Heart right ventricle (tissue), 16 donors: ENCODE measurements at regions not wholly inside any gene's neighbourhood (a gene's known extent, or its start where the extent isn't known, plus 50 kb on each side); places are given as distances from the start of the nearest gene placed in this dataset.

Experiments
- ATAC-seq, 8 donors: fragments of 200-7000 bp; cut with Tn5 transposase; one replicate each; pipeline ENCODE4 v1.9.1; 2020; ENCODE audit warnings: mild to moderate bottlenecking in 8 of 8, moderate library complexity in 8 of 8, moderate number of reproducible peaks in 1 of 8
- DNase-seq, 2 donors: peaks; one replicate each; pipeline ENCODE4 v3.0.0-alpha.2; 2020
- H3K27ac ChIP-seq, 10 donors: fragments of 200-600 bp; sonication (generic) in 2 of 10; one replicate each; pipeline versions ENCODE4 v1.5.0 to v1.8.0; 2020 to 2022; ENCODE audit warnings: mild to moderate bottlenecking in 3 of 10
- H3K27me3 ChIP-seq, 7 donors: fragments of 200-600 bp; one replicate each; pipeline ENCODE4 v1.8.0; 2021 to 2022; ENCODE audit warnings: mild to moderate bottlenecking in 2 of 7
- H3K36me3 ChIP-seq, 9 donors: fragments of 200-600 bp; sonication (generic) in 1 of 9; one replicate each; pipeline versions ENCODE4 v1.5.0 to v1.8.0; 2020 to 2022; ENCODE audit warnings: mild to moderate bottlenecking in 2 of 9
- H3K4me1 ChIP-seq, 9 donors: fragments of 200-600 bp; sonication (generic) in 1 of 9; one replicate each; pipeline versions ENCODE4 v1.5.0 to v1.8.0; 2020 to 2022; ENCODE audit warnings: mild to moderate bottlenecking in 4 of 9
- H3K4me3 ChIP-seq, 10 donors: fragments of 200-600 bp; sonication (generic) in 2 of 10; one replicate each; pipeline versions ENCODE4 v1.5.0 to v1.8.0; 2020 to 2022; ENCODE audit warnings: mild to moderate bottlenecking in 7 of 10, moderate library complexity in 2 of 10
- H3K9me3 ChIP-seq, 11 donors: fragments of 200-600 bp in 10 of 11; sonication (generic) in 2 of 11; one replicate each; pipeline versions ENCODE4 v1.5.0 to v1.8.0; 2013 to 2022; ENCODE audit warnings: mild to moderate bottlenecking in 2 of 11, control low read depth in 1 of 11, moderate library complexity in 1 of 11
- WGBS, 2 donors: extraction: QIAGEN DNeasy Blood & Tissue Kit; methylation state at CpG; one replicate each; pipeline ENCODE4 v1.1.7; 2013; ENCODE audit warnings: inconsistent platforms in 1 of 2; 5-methylcytosine and 5-hydroxymethylcytosine counted together
- intact Hi-C, 10 donors: fragments of 100-400 bp; cut with DNase I; formaldehyde crosslinking; loops; one replicate each; pipeline versions ENCODE4 v1.11.1 to v1.14.2; 2022
- TF ChIP-seq, protein P1 (sequence below), 9 donors: fragments of 200-600 bp; sonication (generic) in 2 of 9; IDR thresholded peaks; one replicate each; pipeline versions ENCODE4 v1.5.0 to v1.8.0; 2021 to 2022; ENCODE audit warnings: antibody characterized with exemption in 9 of 9, mild to moderate bottlenecking in 5 of 9, moderate library complexity in 1 of 9
- donor health status: Arrhythmogenic right ventricular cardiomyopathy.
- donor health status: ischemic (EF 13 %, LVEDD 7.1; RV severe dilation, severe dysfunction).
- donor health status: healthy with polysubstance abuse.
- donor health status: DM: no; HTN: yes; CAD: no.
- donor health status: DM: no; HTN: no; CAD: no.
- donor health status: ischemic (EF 25% LVEDD 6.9; RV normal size, moderate dysfunction).
- donor health status: ischemic (EF 25% LVEDD 5.7; RV mildly dilated, moderate dysfunction).
- donor health status: healthy.
- donor health status: DM: yes; HTN: yes; CAD: no.
- donor health status: Ischemic cardiomyopathy.
- donor health status: ischemic (EF 35%, LVEDD 5.7; RV mildly dilated, moderate dysfunction).
- donor health status: nonischemic (EF 11% LVEDD 7.7; RV severe dilation, severe dysfunction).
- donor health status: DM: yes; HTN: yes; CAD: no.
- donor health status: PGD.
- donor health status: ischemic (EF 29% LVEDD 5.4; RV normal size, mild dysfunction).
- donor health status: nonischemic (EF 23%, LVEDD 6.1; RV moderate dilation, normal function).

DNA sequence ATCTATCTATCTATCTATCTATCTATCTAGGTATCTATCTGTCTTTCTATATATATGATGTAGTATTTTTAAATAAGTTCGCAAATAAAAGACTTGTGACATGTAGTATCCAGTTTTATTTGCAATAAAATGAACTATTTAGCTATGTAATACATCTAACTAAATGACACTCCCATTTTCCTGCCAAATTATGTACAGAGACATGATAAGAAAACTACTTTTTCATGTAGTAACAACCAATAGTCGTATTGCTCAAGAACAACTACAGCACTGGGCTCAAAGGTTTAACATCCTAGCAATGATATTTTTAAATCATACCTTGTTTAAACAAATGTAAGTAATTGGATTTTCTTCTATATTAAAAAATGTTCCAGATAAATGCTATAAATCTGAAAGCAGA is 55.5 kb upstream of the FLRT2 start:
- H3K36me3 ChIP-seq = no peaks in the 10 kb centered on the region
- intact Hi-C loops = no loop called here
- no peak overlapping the region for H3K4me3 ChIP-seq
- no peaks in the 10 kb centered on the region for H3K27me3 ChIP-seq
- peak overlapping the region in 1 of 10 donors; percentile 4 for H3K27ac ChIP-seq
- no peak for ATAC-seq
- WGBS, 2 donors = 83 to 90% methylated on average over 2 of the region's 2 CpGs
- no peaks in the 10 kb centered on the region for H3K9me3 ChIP-seq
- peaks cover 0 to 22% (median 9%) of the 10 kb centered on the region in 9 donors for H3K4me1 ChIP-seq
- TF ChIP-seq, protein P1, sequence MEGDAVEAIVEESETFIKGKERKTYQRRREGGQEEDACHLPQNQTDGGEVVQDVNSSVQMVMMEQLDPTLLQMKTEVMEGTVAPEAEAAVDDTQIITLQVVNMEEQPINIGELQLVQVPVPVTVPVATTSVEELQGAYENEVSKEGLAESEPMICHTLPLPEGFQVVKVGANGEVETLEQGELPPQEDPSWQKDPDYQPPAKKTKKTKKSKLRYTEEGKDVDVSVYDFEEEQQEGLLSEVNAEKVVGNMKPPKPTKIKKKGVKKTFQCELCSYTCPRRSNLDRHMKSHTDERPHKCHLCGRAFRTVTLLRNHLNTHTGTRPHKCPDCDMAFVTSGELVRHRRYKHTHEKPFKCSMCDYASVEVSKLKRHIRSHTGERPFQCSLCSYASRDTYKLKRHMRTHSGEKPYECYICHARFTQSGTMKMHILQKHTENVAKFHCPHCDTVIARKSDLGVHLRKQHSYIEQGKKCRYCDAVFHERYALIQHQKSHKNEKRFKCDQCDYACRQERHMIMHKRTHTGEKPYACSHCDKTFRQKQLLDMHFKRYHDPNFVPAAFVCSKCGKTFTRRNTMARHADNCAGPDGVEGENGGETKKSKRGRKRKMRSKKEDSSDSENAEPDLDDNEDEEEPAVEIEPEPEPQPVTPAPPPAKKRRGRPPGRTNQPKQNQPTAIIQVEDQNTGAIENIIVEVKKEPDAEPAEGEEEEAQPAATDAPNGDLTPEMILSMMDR (IDR thresholded peaks at IDR 0.05) = no peak
- no peak for DNase-seq

DNA sequence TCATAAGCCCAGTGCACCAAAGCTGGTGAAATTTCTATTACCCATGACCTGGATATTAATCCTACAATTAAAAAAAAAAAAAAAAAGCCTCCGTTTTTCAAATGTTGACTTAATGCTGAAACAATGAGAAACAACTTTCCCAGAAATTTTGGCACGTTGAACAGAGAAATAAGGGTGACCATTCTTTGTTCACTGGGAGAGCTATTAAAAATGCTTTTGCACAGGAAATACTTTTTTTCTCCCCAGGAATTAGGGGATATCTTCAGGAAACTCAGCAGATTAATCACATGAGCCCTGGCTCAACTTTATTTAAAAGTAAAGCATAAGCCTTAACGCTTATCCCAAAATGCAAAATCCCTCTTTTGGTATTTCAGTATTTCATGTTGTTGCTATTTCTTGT is 54.8 kb upstream of the FLRT2 start:
- Histone ChIP-seq H3K4me1 (peaks cover 0 to 22% (median 9%) of the 10 kb centered on the region in 9 donors), H3K27me3 (no peaks in the 10 kb centered on the region), H3K9me3 (no peaks in the 10 kb centered on the region), H3K4me3 (no peak overlapping the region), H3K36me3 (no peaks in the 10 kb centered on the region), H3K27ac (peak overlapping the region in 5 of 10 donors; percentile 2 to 62 (median 30))
- intact Hi-C loops = no loop called here
- TF ChIP-seq, protein P1 (IDR thresholded peaks at IDR 0.05) = no peak
- 37 to 51% methylated on average over 3 of the region's 3 CpGs for WGBS, 2 donors
- ATAC-seq = peak in 5 of 8 donors; percentile 45 to 77 (median 62)
- no peak for DNase-seq

DNA sequence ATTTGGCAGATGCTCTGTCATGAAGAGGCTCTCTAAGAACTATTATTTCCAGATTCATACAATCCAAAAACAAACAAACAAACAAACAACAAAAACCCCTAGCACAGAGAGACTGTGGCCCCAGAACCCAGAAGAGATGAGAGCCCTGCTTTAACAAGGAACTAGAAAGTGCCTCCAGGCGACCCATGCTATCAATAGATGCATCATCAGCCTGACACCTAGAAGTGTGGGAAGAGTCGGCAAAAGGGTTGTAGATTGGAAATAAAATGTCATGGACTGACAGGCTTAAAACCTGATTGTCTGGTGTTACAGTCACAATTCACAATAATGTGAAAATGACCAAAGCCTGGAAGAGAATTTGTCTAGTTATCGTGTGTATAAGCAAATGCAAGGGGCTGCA is 50.6 kb upstream of the FLRT2 start:
- H3K36me3 ChIP-seq = no peaks in the 10 kb centered on the region
- no peak overlapping the region for H3K4me3 ChIP-seq
- H3K27me3 ChIP-seq = no peaks in the 10 kb centered on the region
- no peak overlapping the region for H3K27ac ChIP-seq
- WGBS, 2 donors = 76 to 88% methylated on average over 3 of the region's 3 CpGs
- intact Hi-C loops = no loop called here
- DNase-seq (no peak), ATAC-seq (no peak)
- TF ChIP-seq, protein P1 (IDR thresholded peaks at IDR 0.05) = no peak
- no peaks in the 10 kb centered on the region for H3K9me3 ChIP-seq
- peaks cover 0 to 23% (median 12%) of the 10 kb centered on the region in 9 donors for H3K4me1 ChIP-seq

DNA sequence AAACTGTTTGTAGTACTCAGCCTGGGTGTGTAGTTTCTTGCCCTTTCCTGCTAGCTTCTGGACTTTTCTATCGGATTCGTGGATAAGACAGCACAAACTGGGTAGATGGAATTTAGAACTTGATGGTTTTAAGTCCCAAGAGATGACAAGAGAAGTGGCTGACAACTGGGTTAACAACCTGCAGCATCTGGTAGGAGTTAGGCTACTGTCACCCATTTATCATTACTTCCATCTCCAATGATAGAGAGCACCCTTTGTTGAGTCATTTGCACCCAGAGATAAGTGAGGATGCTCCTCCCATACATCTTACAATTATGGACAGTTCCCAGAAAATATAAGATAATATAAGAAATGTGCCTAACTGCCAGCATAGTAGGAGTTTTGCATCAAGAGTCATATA is 50.2 kb upstream of the FLRT2 start:
- Histone ChIP-seq H3K9me3 (no peaks in the 10 kb centered on the region), H3K36me3 (no peaks in the 10 kb centered on the region), H3K4me1 (peaks cover 0 to 20% (median 8%) of the 10 kb centered on the region in 9 donors), H3K27ac (no peak overlapping the region), H3K4me3 (no peak overlapping the region), H3K27me3 (no peaks in the 10 kb centered on the region)
- intact Hi-C loops = no loop called here
- WGBS, 2 donors = 60 to 72% methylated on average over 2 of the region's 2 CpGs
- DNase-seq (no peak), ATAC-seq (no peak)
- TF ChIP-seq, protein P1 (IDR thresholded peaks at IDR 0.05) = no peak
